Astrocyte of the spinal cord (primary cell): ENCODE measurements at regions not wholly inside any gene's neighbourhood (a gene's known extent, or its start where the extent isn't known, plus 50 kb on each side); places are given as distances from the start of the nearest gene placed in this dataset.

ENCODE experiments used
- DNase-seq: peaks from one replicate; pipeline ENCODE4 v3.0.0; 2011; ENCODE audit warnings: low read depth, low spot score
- H3K4me3 ChIP-seq: 2 replicates; pipeline ENCODE4 v1.5.1; 2011; ENCODE audit warnings: low read depth, mild to moderate bottlenecking, low read length, moderate library complexity
- in situ Hi-C: cut with HindIII; loops from 2 replicates; pipeline ENCODE4 v1.10.0; 2017; ENCODE audit warnings: low sequenced_read_pairs
- TF ChIP-seq, protein P1 (sequence below): IDR thresholded peaks from 2 replicates; pipeline ENCODE4 v1.5.1; 2012; ENCODE audit warnings: low read depth, mild to moderate bottlenecking, low read length, inconsistent platforms

DNA sequence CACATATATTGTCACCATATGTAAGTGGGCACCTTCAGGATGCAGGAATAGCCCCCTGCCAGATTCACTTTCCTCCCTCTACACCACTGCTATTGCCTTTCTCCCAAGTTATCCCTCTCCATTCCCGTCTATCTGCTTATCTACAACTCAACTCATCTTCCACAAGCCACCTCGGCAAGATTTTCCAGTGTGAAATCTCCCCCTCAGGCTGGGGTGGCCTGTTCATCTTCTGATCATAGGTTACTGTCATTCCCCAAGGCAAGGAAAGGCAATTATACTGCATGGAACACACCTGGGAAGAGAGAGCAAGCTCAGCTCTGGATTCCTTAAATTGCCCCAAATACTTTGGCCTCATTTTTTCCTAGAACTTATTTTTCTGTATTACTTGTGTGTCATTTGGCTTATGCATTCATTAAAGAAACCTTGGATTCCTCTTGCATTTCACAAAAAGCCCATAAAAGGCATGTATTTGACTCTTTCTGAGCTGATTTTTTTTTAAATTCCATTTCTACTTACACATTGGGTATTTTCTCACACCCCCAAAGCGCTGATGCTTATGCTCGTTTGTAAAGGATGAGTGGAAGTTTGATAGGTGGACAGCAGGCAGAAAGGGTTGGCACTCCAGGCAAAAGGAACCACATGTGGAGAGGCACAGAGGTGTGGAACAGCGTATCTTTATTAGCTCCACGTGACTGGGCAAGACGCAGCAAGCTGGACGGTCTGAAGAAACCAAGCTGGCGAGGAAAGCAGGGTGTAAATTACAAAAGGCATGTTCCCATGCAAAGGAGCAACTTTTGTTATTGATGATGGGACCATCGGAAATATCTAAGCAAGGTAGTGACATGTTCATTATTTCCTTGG is 169.7 kb upstream of the RAB4A start:
- H3K4me3 ChIP-seq: no peak overlapping the region
- TF ChIP-seq, protein P1, sequence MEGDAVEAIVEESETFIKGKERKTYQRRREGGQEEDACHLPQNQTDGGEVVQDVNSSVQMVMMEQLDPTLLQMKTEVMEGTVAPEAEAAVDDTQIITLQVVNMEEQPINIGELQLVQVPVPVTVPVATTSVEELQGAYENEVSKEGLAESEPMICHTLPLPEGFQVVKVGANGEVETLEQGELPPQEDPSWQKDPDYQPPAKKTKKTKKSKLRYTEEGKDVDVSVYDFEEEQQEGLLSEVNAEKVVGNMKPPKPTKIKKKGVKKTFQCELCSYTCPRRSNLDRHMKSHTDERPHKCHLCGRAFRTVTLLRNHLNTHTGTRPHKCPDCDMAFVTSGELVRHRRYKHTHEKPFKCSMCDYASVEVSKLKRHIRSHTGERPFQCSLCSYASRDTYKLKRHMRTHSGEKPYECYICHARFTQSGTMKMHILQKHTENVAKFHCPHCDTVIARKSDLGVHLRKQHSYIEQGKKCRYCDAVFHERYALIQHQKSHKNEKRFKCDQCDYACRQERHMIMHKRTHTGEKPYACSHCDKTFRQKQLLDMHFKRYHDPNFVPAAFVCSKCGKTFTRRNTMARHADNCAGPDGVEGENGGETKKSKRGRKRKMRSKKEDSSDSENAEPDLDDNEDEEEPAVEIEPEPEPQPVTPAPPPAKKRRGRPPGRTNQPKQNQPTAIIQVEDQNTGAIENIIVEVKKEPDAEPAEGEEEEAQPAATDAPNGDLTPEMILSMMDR: no peak
- in situ Hi-C loops: no loop called here
- no peak for DNase-seq

DNA sequence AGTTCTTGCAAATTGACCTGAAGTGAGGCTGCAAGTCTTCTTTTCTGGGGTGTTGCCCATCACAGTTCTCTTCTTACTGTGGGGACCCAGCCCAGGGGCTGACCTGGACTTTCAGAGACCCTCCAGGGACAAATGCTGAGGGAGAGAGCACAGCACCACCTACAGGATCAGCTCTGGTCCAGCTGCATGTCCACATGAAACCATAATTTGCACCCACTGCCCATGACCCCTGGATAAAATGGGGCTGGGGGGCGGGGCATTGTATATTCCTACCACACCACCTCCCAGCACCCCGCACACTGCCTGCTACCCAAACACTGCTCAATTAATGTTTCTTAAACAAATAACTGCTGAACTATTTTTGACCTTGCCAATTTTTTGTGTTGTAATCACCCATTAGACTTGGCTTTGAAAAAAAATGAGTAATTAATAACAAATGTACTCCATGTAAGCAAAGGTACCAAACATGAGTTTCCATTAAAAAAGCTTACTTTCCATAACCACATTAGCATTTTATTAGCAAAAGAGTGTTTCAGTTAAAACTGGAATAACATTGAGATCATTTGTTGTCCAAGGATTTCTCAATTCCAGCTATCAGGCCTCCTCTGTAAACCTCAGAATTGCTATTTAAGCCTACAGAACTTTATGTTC is 168.0 kb upstream of the RAB4A start:
- H3K4me3 ChIP-seq: no peak overlapping the region
- DNase-seq: no peak
- in situ Hi-C loops: no loop called here
- TF ChIP-seq, protein P1: no peak

- TF ChIP-seq, protein P1: no peak
- in situ Hi-C loops: no loop called here
- H3K4me3 ChIP-seq: no peak overlapping the region
- DNase-seq: no peak
Measured at GRCh38 chr1:229104654-229105053, 166.3 kb upstream of the RAB4A start.

DNA sequence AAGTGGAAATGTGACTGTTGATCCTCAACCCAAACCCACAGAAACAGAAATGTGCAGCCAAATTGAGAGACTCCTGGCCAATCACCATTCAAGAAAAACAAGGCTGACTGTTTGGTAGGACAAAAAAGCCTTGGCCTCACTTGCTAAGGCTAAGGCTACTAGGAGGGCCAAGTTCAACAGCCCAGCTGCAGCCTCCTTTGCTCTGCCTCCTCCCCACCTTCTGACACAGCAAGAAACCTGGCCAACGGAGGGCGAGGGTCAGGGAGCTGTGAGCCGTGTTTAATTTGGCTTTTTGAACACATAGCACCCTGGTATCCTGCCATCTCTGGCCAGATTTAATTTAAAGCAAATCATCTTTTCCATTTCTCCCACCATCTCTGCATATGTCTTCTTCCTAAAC is 165.8 kb upstream of the RAB4A start:
- H3K4me3 ChIP-seq: no peak overlapping the region
- no peak for DNase-seq
- TF ChIP-seq, protein P1: no peak
- in situ Hi-C loops: no loop called here

- TF ChIP-seq, protein P1: no peak
- no peak for DNase-seq
- in situ Hi-C loops: no loop called here
- H3K4me3 ChIP-seq: no peak overlapping the region
Measured at GRCh38 chr1:229105822-229106525, 164.9 kb upstream of the RAB4A start.

DNA sequence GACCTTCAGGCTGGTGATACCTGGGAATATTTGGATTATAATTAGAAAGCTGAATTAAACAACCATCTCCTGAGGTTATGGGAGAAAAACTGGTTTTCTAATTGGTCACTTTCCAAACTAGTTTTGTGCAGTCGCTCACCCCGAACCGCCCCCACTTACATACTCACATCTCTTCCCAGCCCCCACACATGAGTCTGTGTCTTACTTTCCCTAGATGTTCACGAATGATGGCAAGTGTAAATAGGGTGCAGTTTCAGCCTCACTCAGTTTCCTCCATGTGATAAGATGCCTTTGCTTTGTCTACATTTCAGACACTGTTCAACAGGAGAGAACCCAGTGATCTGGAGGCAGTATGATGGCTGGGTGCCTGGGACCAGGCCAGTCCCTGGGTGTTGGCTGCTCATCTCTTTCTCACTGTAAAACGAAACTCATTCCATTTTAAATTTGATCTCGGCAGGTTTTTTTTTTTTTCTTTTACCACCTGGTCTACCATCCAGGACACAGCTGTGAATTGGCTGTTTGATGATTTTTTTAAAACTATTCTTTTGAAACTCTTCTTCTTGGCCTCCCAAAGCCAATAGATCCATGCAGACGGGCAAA is 164.3 kb upstream of the RAB4A start:
- TF ChIP-seq, protein P1: no peak
- in situ Hi-C loops: no loop called here

More for the DNA sequence above, 164.3 kb upstream of the RAB4A start:
- DNase-seq: no peak
- no peak overlapping the region for H3K4me3 ChIP-seq
